Kidney (tissue), 13 donors: ENCODE measurements at regions not wholly inside any gene's neighbourhood (a gene's known extent, or its start where the extent isn't known, plus 50 kb on each side); places are given as distances from the start of the nearest gene placed in this dataset.

Source experiments
- DNase-seq, 5 donors: peaks; one replicate each; pipeline ENCODE4 v3.0.0-alpha.2; 2013 to 2020
- FAIRE-seq: peaks from 2 replicates; lab custom pipeline; 2012; peaks lifted over from hg19 to GRCh38; lab: Jason Lieb, UNC
- H3K27ac ChIP-seq, 2 donors: one replicate each; pipeline ENCODE4 v1.7.0; 2013; ENCODE audit warnings: low read depth in 2 of 2, low read length in 2 of 2, inconsistent platforms in 1 of 2
- H3K27me3 ChIP-seq: one replicate; pipeline ENCODE4 v1.7.1; 2013; ENCODE audit warnings: low read length, inconsistent platforms; ENCODE audit not compliant: control insufficient read depth, insufficient read depth
- H3K36me3 ChIP-seq, 3 donors: one replicate each; pipeline versions ENCODE4 v1.7.0 to v1.7.1; 2013; ENCODE audit warnings: low read length in 3 of 3, control low read depth in 1 of 3, inconsistent platforms in 1 of 3; ENCODE audit not compliant: insufficient read depth in 3 of 3, control insufficient read depth in 2 of 3
- H3K4me1 ChIP-seq, 3 donors: one replicate each; pipeline versions ENCODE4 v1.7.0 to v1.7.1; 2013; ENCODE audit warnings: low read length in 3 of 3, inconsistent platforms in 1 of 3, low read depth in 1 of 3; ENCODE audit not compliant: control insufficient read depth in 2 of 3, insufficient read depth in 2 of 3
- H3K4me3 ChIP-seq, 3 donors: one replicate each; pipeline versions ENCODE4 v1.7.0 to v1.8.1; 2013; ENCODE audit warnings: low read length in 3 of 3, control low read depth in 1 of 3, inconsistent platforms in 1 of 3
- H3K9ac ChIP-seq, 3 donors: one replicate each; pipeline versions ENCODE4 v1.7.0 to v1.7.1; 2013; ENCODE audit warnings: low read length in 3 of 3, control low read depth in 1 of 3, inconsistent platforms in 1 of 3
- H3K9me3 ChIP-seq, 3 donors: one replicate each; pipeline versions ENCODE4 v1.7.0 to v1.7.1; 2013; ENCODE audit warnings: low read length in 3 of 3, control low read depth in 1 of 3, inconsistent platforms in 1 of 3; ENCODE audit not compliant: control insufficient read depth in 2 of 3, insufficient read depth in 1 of 3
- intact Hi-C: fragments of 100-400 bp; cut with DNase I; formaldehyde crosslinking; loops from one replicate; pipeline ENCODE4 v1.11.1; 2022
- TF ChIP-seq, protein P1 (sequence below): IDR thresholded peaks from 3 replicates; pipeline ENCODE4 v1.5.1; 2012; ENCODE audit warnings: mild to moderate bottlenecking, moderate library complexity, borderline replicate concordance; ENCODE audit not compliant: insufficient read depth; ENCODE audit errors: extremely low read depth
- donor health status: control.
- donor health status: control.
- donor health status: control.
- donor health status: control.
- donor health status: control.
- donor health status: DM: yes; HTN: yes; CAD: no.
- donor health status: Normal renal cell carcinoma (clear cell type).

GRCh38 chr2:41940745-41941063, 107.1 kb upstream of the PKDCC start:
- no peak overlapping the region for H3K9ac ChIP-seq
- H3K36me3 ChIP-seq, result no peaks in the 10 kb centered on the region
- H3K9me3 ChIP-seq, result no peaks in the 10 kb centered on the region
- no peaks in the 10 kb centered on the region for H3K27me3 ChIP-seq
- FAIRE-seq (no peak), DNase-seq (peak in 4 of 5 donors; percentile 59 to 90 (median 72))
- no peak overlapping the region for H3K27ac ChIP-seq
- H3K4me1 ChIP-seq, result peaks cover 0 to 5% (median 3%) of the 10 kb centered on the region in 3 donors
- TF ChIP-seq, protein P1, sequence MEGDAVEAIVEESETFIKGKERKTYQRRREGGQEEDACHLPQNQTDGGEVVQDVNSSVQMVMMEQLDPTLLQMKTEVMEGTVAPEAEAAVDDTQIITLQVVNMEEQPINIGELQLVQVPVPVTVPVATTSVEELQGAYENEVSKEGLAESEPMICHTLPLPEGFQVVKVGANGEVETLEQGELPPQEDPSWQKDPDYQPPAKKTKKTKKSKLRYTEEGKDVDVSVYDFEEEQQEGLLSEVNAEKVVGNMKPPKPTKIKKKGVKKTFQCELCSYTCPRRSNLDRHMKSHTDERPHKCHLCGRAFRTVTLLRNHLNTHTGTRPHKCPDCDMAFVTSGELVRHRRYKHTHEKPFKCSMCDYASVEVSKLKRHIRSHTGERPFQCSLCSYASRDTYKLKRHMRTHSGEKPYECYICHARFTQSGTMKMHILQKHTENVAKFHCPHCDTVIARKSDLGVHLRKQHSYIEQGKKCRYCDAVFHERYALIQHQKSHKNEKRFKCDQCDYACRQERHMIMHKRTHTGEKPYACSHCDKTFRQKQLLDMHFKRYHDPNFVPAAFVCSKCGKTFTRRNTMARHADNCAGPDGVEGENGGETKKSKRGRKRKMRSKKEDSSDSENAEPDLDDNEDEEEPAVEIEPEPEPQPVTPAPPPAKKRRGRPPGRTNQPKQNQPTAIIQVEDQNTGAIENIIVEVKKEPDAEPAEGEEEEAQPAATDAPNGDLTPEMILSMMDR, result no peak
- intact Hi-C loops, result no loop called here
- no peak overlapping the region for H3K4me3 ChIP-seq

GRCh38 chr2:41941831-41942230, 106.0 kb upstream of the PKDCC start:
- DNase-seq, result peak in 1 of 5 donors; percentile 20
- no peak overlapping the region for H3K27ac ChIP-seq
- TF ChIP-seq, protein P1, result no peak
- H3K4me3 ChIP-seq, result no peak overlapping the region
- FAIRE-seq, result no peak
- H3K9me3 ChIP-seq, result no peaks in the 10 kb centered on the region
- no peaks in the 10 kb centered on the region for H3K27me3 ChIP-seq
- H3K9ac ChIP-seq, result no peak overlapping the region
- peaks cover 0 to 3% (median 0%) of the 10 kb centered on the region in 3 donors for H3K4me1 ChIP-seq
- H3K36me3 ChIP-seq, result no peaks in the 10 kb centered on the region
- intact Hi-C loops, result no loop called here

- DNase-seq, result no peak
- Histone ChIP-seq H3K27me3 (no peaks in the 10 kb centered on the region), H3K9ac (no peak overlapping the region), H3K9me3 (no peaks in the 10 kb centered on the region), H3K4me3 (no peak overlapping the region), H3K36me3 (no peaks in the 10 kb centered on the region), H3K4me1 (peaks cover 0 to 3% (median 0%) of the 10 kb centered on the region in 3 donors), H3K27ac (no peak overlapping the region)
- intact Hi-C loops, result no loop called here
- TF ChIP-seq, protein P1, result no peak
- no peak for FAIRE-seq
These were observed 105.5 kb upstream of the PKDCC start for GRCh38 chr2:41942278-41942677.

DNA sequence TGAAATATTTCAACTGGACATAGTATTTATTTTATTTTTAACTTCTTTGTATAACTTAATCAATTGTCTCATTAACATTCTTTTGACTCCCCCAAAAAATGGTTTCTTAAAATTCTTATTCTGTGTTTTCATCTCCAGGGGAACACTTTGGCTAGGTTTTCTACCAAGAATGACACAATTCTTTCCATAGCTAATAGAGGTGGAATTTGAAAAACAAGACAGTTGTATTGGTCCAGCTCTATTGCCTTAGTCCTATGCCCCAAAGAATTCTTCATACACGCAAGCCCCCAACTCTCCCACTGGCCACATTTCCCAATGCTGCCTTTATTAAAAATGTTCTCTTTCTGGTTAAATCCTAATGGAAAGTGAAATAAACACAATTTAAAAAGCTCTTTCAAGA, 104.7 kb upstream of the PKDCC start:
- Histone ChIP-seq H3K36me3 (no peaks in the 10 kb centered on the region), H3K4me1 (peaks cover 0 to 3% (median 2%) of the 10 kb centered on the region in 3 donors), H3K27me3 (no peaks in the 10 kb centered on the region), H3K27ac (no peak overlapping the region), H3K4me3 (no peak overlapping the region), H3K9ac (no peak overlapping the region), H3K9me3 (no peaks in the 10 kb centered on the region)
- FAIRE-seq (no peak), DNase-seq (no peak)
- TF ChIP-seq, protein P1, result no peak
- intact Hi-C loops, result no loop called here
